ENCODE measurements at regions not wholly inside any gene's neighbourhood (a gene's known extent, or its start where the extent isn't known, plus 50 kb on each side); places are given as distances from the start of the nearest gene placed in this dataset.

GRCh38 chr3:194245474-194245873 lies 105.7 kb downstream of the CPN2 start:
- Histone ChIP-seq H3K9me3 (ENCODE audit: insufficient read depth, low read length) (no peaks in the 10 kb centered on the region), H3K4me1 (ENCODE audit: insufficient read depth, insufficient read length) (peaks cover under 1% of the 10 kb centered on the region)
- TF ChIP-seq SUZ12 (IDR thresholded peaks at IDR 0.05; ENCODE audit: extremely low read depth, insufficient read depth, insufficient read length): no peak
- no peak for TF ChIP-seq YY1 (IDR thresholded peaks at IDR 0.05; ENCODE audit: insufficient read depth, insufficient read length)
- no peak for TF ChIP-seq ZNF274 (IDR thresholded peaks at IDR 0.05; ENCODE audit: low read depth, low read length)

GRCh38 chr3:194245975-194246561 lies 105.1 kb downstream of the CPN2 start:
- Histone ChIP-seq H3K36me3 (ENCODE audit: insufficient read depth, insufficient read length, low read length) (no peaks in the 10 kb centered on the region), H3K9me3 (ENCODE audit: insufficient read depth, low read length) (no peaks in the 10 kb centered on the region), H3K27me3 (ENCODE audit: insufficient read depth, insufficient read length) (peaks cover 3% of the 10 kb centered on the region), H3K9ac (ENCODE audit: insufficient read length, low read depth) (no peak overlapping the region), H3K4me3 (ENCODE audit: insufficient read length, low read depth) (no peak overlapping the region), H3K4me1 (ENCODE audit: insufficient read depth, insufficient read length) (peaks cover 5% of the 10 kb centered on the region)
- no peak for TF ChIP-seq YY1 (IDR thresholded peaks at IDR 0.05; ENCODE audit: insufficient read depth, insufficient read length)
- TF ChIP-seq SUZ12 (IDR thresholded peaks at IDR 0.05; ENCODE audit: extremely low read depth, insufficient read depth, insufficient read length): no peak
- no peak for TF ChIP-seq ZNF274 (IDR thresholded peaks at IDR 0.05; ENCODE audit: low read depth, low read length)
- no peak for DNase-seq (ENCODE audit: low read depth, low spot score)

More at GRCh38 chr3:194245474-194245873, 105.7 kb downstream of the CPN2 start:
- H3K9ac ChIP-seq (ENCODE audit: insufficient read length, low read depth): no peak overlapping the region
- no peak overlapping the region for H3K4me3 ChIP-seq (ENCODE audit: insufficient read length, low read depth)
- no peaks in the 10 kb centered on the region for H3K36me3 ChIP-seq (ENCODE audit: insufficient read depth, insufficient read length, low read length)
- no peak for DNase-seq (ENCODE audit: low read depth, low spot score)
- peaks cover 3% of the 10 kb centered on the region for H3K27me3 ChIP-seq (ENCODE audit: insufficient read depth, insufficient read length)

- Histone ChIP-seq H3K9me3 (ENCODE audit: insufficient read depth, low read length) (no peaks in the 10 kb centered on the region), H3K4me3 (ENCODE audit: insufficient read length, low read depth) (no peak overlapping the region), H3K4me1 (ENCODE audit: insufficient read depth, insufficient read length) (peaks cover 7% of the 10 kb centered on the region), H3K27me3 (ENCODE audit: insufficient read depth, insufficient read length) (peaks cover 3% of the 10 kb centered on the region), H3K9ac (ENCODE audit: insufficient read length, low read depth) (no peak overlapping the region), H3K36me3 (ENCODE audit: insufficient read depth, insufficient read length, low read length) (no peaks in the 10 kb centered on the region)
- TF ChIP-seq YY1 (IDR thresholded peaks at IDR 0.05; ENCODE audit: insufficient read depth, insufficient read length): no peak
- TF ChIP-seq SUZ12 (IDR thresholded peaks at IDR 0.05; ENCODE audit: extremely low read depth, insufficient read depth, insufficient read length): no peak
- TF ChIP-seq ZNF274 (IDR thresholded peaks at IDR 0.05; ENCODE audit: low read depth, low read length): no peak
- DNase-seq (ENCODE audit: low read depth, low spot score): no peak
These were observed 104.3 kb downstream of the CPN2 start for GRCh38 chr3:194246709-194247349.

- no peak for DNase-seq (ENCODE audit: low read depth, low spot score)
- H3K9ac ChIP-seq (ENCODE audit: insufficient read length, low read depth): no peak overlapping the region
- peaks cover 7% of the 10 kb centered on the region for H3K4me1 ChIP-seq (ENCODE audit: insufficient read depth, insufficient read length)
- peaks cover 3% of the 10 kb centered on the region for H3K27me3 ChIP-seq (ENCODE audit: insufficient read depth, insufficient read length)
- TF ChIP-seq SUZ12 (IDR thresholded peaks at IDR 0.05; ENCODE audit: extremely low read depth, insufficient read depth, insufficient read length) (no peak), ZNF274 (IDR thresholded peaks at IDR 0.05; ENCODE audit: low read depth, low read length) (no peak), YY1 (IDR thresholded peaks at IDR 0.05; ENCODE audit: insufficient read depth, insufficient read length) (no peak)
- H3K4me3 ChIP-seq (ENCODE audit: insufficient read length, low read depth): no peak overlapping the region
- no peaks in the 10 kb centered on the region for H3K9me3 ChIP-seq (ENCODE audit: insufficient read depth, low read length)
- H3K36me3 ChIP-seq (ENCODE audit: insufficient read depth, insufficient read length, low read length): no peaks in the 10 kb centered on the region
These were observed 103.8 kb downstream of the CPN2 start for GRCh38 chr3:194247350-194247740.

GRCh38 chr3:194249323-194250097 lies 101.6 kb downstream of the CPN2 start:
- Histone ChIP-seq H3K36me3 (ENCODE audit: insufficient read depth, insufficient read length, low read length) (no peaks in the 10 kb centered on the region), H3K4me1 (ENCODE audit: insufficient read depth, insufficient read length) (peaks cover 7% of the 10 kb centered on the region), H3K4me3 (ENCODE audit: insufficient read length, low read depth) (no peak overlapping the region), H3K9me3 (ENCODE audit: insufficient read depth, low read length) (no peaks in the 10 kb centered on the region), H3K9ac (ENCODE audit: insufficient read length, low read depth) (no peak overlapping the region), H3K27me3 (ENCODE audit: insufficient read depth, insufficient read length) (peaks cover 5% of the 10 kb centered on the region)
- DNase-seq (ENCODE audit: low read depth, low spot score): no peak
- TF ChIP-seq YY1 (IDR thresholded peaks at IDR 0.05; ENCODE audit: insufficient read depth, insufficient read length) (no peak), ZNF274 (IDR thresholded peaks at IDR 0.05; ENCODE audit: low read depth, low read length) (no peak), SUZ12 (IDR thresholded peaks at IDR 0.05; ENCODE audit: extremely low read depth, insufficient read depth, insufficient read length) (no peak)

GRCh38 chr3:194250098-194251002 lies 100.8 kb downstream of the CPN2 start:
- H3K36me3 ChIP-seq (ENCODE audit: insufficient read depth, insufficient read length, low read length): no peaks in the 10 kb centered on the region
- no peak for DNase-seq (ENCODE audit: low read depth, low spot score)
- H3K4me3 ChIP-seq (ENCODE audit: insufficient read length, low read depth): no peak overlapping the region
- no peaks in the 10 kb centered on the region for H3K9me3 ChIP-seq (ENCODE audit: insufficient read depth, low read length)
- no peak for TF ChIP-seq YY1 (IDR thresholded peaks at IDR 0.05; ENCODE audit: insufficient read depth, insufficient read length)
- H3K27me3 ChIP-seq (ENCODE audit: insufficient read depth, insufficient read length): peaks cover 5% of the 10 kb centered on the region
- H3K9ac ChIP-seq (ENCODE audit: insufficient read length, low read depth): no peak overlapping the region
- H3K4me1 ChIP-seq (ENCODE audit: insufficient read depth, insufficient read length): peaks cover 7% of the 10 kb centered on the region
